Esophagus squamous epithelium (tissue), 4 donors: ENCODE measurements at regions not wholly inside any gene's neighbourhood (a gene's known extent, or its start where the extent isn't known, plus 50 kb on each side); places are given as distances from the start of the nearest gene placed in this dataset.

Experiments
- POLR2A ChIP-seq, 4 donors: fragments of 450-650 bp; IDR thresholded peaks; one replicate each; pipeline ENCODE4 v1.6.1; 2017; ENCODE audit warnings: antibody characterized with exemption in 4 of 4, mild to moderate bottlenecking in 4 of 4, moderate library complexity in 3 of 4
- TF ChIP-seq, protein P1 (sequence below), 6 experiments: fragments of 450-650 bp in 4 of 6; fragments of 200-600 bp in 2 of 6; sonication (generic) in 2 of 6; IDR thresholded peaks; one replicate each; pipeline ENCODE4 v1.5.1; 2016 to 2019; ENCODE audit warnings: antibody characterized with exemption in 6 of 6, mild to moderate bottlenecking in 4 of 6, moderate library complexity in 4 of 6

DNA sequence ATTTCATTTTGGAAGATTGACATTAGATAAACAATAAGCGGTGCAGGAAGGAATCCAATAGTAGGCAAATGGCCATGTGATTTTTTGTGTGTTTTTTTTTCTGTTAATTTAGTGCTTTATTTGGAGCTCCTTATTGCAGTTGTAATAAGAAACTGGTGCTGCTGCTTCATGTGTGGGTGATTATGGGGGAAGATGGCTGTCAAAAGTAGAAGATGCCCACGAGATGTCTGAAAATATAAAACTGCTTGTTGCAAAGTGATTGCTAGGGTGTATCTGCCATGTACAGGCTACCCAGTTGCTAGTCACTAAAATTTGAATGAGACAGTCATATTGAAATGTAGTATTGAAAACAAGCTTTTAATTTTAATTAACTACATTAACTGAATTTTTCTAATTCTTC lies 216.7 kb upstream of the FTMT start:
- TF ChIP-seq, protein P1, sequence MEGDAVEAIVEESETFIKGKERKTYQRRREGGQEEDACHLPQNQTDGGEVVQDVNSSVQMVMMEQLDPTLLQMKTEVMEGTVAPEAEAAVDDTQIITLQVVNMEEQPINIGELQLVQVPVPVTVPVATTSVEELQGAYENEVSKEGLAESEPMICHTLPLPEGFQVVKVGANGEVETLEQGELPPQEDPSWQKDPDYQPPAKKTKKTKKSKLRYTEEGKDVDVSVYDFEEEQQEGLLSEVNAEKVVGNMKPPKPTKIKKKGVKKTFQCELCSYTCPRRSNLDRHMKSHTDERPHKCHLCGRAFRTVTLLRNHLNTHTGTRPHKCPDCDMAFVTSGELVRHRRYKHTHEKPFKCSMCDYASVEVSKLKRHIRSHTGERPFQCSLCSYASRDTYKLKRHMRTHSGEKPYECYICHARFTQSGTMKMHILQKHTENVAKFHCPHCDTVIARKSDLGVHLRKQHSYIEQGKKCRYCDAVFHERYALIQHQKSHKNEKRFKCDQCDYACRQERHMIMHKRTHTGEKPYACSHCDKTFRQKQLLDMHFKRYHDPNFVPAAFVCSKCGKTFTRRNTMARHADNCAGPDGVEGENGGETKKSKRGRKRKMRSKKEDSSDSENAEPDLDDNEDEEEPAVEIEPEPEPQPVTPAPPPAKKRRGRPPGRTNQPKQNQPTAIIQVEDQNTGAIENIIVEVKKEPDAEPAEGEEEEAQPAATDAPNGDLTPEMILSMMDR (IDR thresholded peaks at IDR 0.05), result no peak
- TF ChIP-seq POLR2A (IDR thresholded peaks at IDR 0.05), result no peak
